ENCODE measurements at regions not wholly inside any gene's neighbourhood (a gene's known extent, or its start where the extent isn't known, plus 50 kb on each side); places are given as distances from the start of the nearest gene placed in this dataset.

DNA sequence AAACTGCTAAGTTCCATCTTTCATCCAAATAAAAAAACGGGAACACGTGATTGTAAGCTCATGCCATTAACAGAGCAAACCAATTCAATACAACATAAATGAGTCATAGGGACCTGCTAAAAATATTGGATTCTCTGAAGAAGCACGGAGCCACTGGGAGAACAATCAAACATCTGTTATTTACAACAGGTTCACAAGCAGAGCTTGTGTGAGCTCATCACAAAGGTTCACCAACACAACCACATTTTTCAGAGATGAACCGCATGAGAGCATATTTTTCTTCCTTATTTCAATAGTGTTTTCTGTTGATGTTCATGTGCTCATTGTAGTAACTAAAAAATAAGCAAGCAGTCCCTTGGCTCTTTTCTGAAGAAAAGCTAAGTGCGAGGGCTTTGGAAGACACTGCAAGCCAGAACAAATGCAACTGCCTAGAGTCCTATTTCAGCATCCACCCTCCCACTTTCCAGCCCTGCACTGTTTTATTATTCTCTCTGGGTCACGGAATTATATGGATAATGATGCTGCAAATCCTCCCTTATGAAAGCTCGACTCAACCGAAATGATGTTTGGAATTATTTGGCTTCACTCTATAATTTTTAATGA, 545.8 kb downstream of the LIG4 start:
- no peak for TF ChIP-seq RAD21 (conservative IDR thresholded peaks at IDR 0.05)
- TF ChIP-seq CTCF (IDR thresholded peaks at IDR 0.05; ENCODE audit: poor library complexity, severe bottlenecking) = no peak

Measured in neural cell (in vitro differentiated cells).